GM23338 (cell line): ENCODE measurements at regions not wholly inside any gene's neighbourhood (a gene's known extent, or its start where the extent isn't known, plus 50 kb on each side); places are given as distances from the start of the nearest gene placed in this dataset.
A peak's percentile ranks its signal among the peaks of the same experiment; 100 is the strongest.

ENCODE experiments used
- ATAC-seq: fragments of 200-7000 bp; cut with Tn5 transposase; 3 replicates; pipeline ENCODE4 v1.9.1; 2020
- DNase-seq: peaks from one replicate; pipeline ENCODE4 v3.0.0-alpha.2; 2015; ENCODE audit warnings: low spot score
- H2AFZ ChIP-seq: fragments of 200-600 bp; sonication (generic); 2 replicates; pipeline ENCODE4 v1.8.0; 2016; ENCODE audit warnings: antibody characterized with exemption, mild to moderate bottlenecking, moderate library complexity
- H3F3A ChIP-seq: fragments of 200-600 bp; sonication (generic); replicated peaks from 2 replicates; pipeline ENCODE4 v1.8.0; 2017; ENCODE audit warnings: antibody characterized with exemption, mixed run types, low read depth
- H3K27ac ChIP-seq: fragments of 200-600 bp; sonication (generic); 2 replicates; pipeline ENCODE4 v1.6.1; 2016; ENCODE audit warnings: low read depth
- H3K27me3 ChIP-seq: fragments of 200-600 bp; sonication (generic); 2 replicates; pipeline ENCODE4 v1.8.0; 2016; ENCODE audit warnings: mild to moderate bottlenecking, mixed run types, moderate library complexity; ENCODE audit not compliant: insufficient read depth
- H3K36me3 ChIP-seq: fragments of 200-600 bp; sonication (generic); 2 replicates; pipeline ENCODE4 v1.8.0; 2016; ENCODE audit warnings: mild to moderate bottlenecking; ENCODE audit not compliant: insufficient read depth
- H3K4me1 ChIP-seq: fragments of 200-600 bp; sonication (generic); 2 replicates; pipeline ENCODE4 v1.8.0; 2016; ENCODE audit warnings: mild to moderate bottlenecking, moderate library complexity; ENCODE audit not compliant: insufficient read depth
- H3K4me2 ChIP-seq: fragments of 200-600 bp; sonication (generic); 2 replicates; pipeline ENCODE4 v1.7.1; 2017; ENCODE audit warnings: mixed run types
- H3K4me3 ChIP-seq: fragments of 200-600 bp; sonication (generic); 2 replicates; pipeline ENCODE4 v1.6.1; 2016; ENCODE audit warnings: mixed run types
- H3K79me2 ChIP-seq: fragments of 200-600 bp; sonication (generic); replicated peaks from 2 replicates; pipeline ENCODE4 v1.8.0; 2017; ENCODE audit warnings: mild to moderate bottlenecking; ENCODE audit not compliant: insufficient read depth
- H3K9me2 ChIP-seq: fragments of 200-600 bp; sonication (generic); 2 replicates; pipeline ENCODE4 v1.8.0; 2017; ENCODE audit not compliant: insufficient read depth
- H4K20me1 ChIP-seq: fragments of 200-600 bp; sonication (generic); replicated peaks from 2 replicates; pipeline ENCODE4 v1.8.0; 2017; ENCODE audit warnings: mild to moderate bottlenecking; ENCODE audit not compliant: insufficient read depth
- H3K27ac Mint-ChIP-seq: 2 replicates; pipeline ENCODE4 v1.8.0; 2020; ENCODE audit warnings: inconsistent platforms, mild to moderate bottlenecking, moderate library complexity, mixed read lengths
- H3K27me3 Mint-ChIP-seq: 3 replicates; pipeline ENCODE4 v1.8.0; 2022; ENCODE audit warnings: low read depth, mild to moderate bottlenecking, moderate library complexity, mixed read lengths, inconsistent platforms; ENCODE audit not compliant: insufficient read depth, poor library complexity
- H3K36me3 Mint-ChIP-seq: 3 replicates; pipeline ENCODE4 v1.8.0; 2021; ENCODE audit warnings: low read depth, mild to moderate bottlenecking, inconsistent platforms, moderate library complexity, mixed read lengths
- H3K4me1 Mint-ChIP-seq: 3 replicates; pipeline ENCODE4 v1.8.0; 2020; ENCODE audit warnings: mild to moderate bottlenecking, inconsistent platforms, mixed read lengths
- H3K4me3 Mint-ChIP-seq: 3 replicates; pipeline ENCODE4 v1.8.0; 2021; ENCODE audit warnings: moderate library complexity, mild to moderate bottlenecking, inconsistent platforms, mixed read lengths
- H3K9me3 Mint-ChIP-seq: 3 replicates; pipeline ENCODE4 v1.8.0; 2020; ENCODE audit warnings: moderate library complexity, mild to moderate bottlenecking, inconsistent platforms, mixed read lengths
- CREB1 ChIP-seq: fragments of 250-450 bp; sonication (Bioruptor Pico); IDR thresholded peaks from 2 replicates; pipeline ENCODE4 v1.5.0; 2020; ENCODE audit warnings: low read depth, mild to moderate bottlenecking, moderate library complexity
- CTCF ChIP-seq, 2 experiments: fragments of 200-600 bp in 1 of 2; sonication (generic) in 1 of 2; conservative IDR thresholded peaks; 2 replicates each; pipeline versions ENCODE4 v1.5.1 to v1.6.1; 2016 to 2017; ENCODE audit warnings: antibody characterized with exemption in 2 of 2, low read depth in 2 of 2, mild to moderate bottlenecking in 2 of 2, moderate library complexity in 1 of 2
- ETS1 ChIP-seq: IDR thresholded peaks from 2 replicates; pipeline ENCODE4 v1.6.1; 2016; ENCODE audit warnings: antibody characterized with exemption
- EZH2 ChIP-seq: fragments of 200-600 bp; sonication (generic); IDR thresholded peaks from one replicate; pipeline ENCODE4 v1.8.0; 2017; ENCODE audit warnings: antibody characterized with exemption, mild to moderate bottlenecking, low read depth; ENCODE audit not compliant: unreplicated experiment
- EZH2phosphoT487 ChIP-seq: fragments of 200-600 bp; sonication (generic); IDR thresholded peaks from one replicate; pipeline ENCODE4 v1.8.1; 2018; ENCODE audit warnings: antibody characterized with exemption; ENCODE audit not compliant: unreplicated experiment
- JUNB ChIP-seq: IDR thresholded peaks from one replicate; pipeline ENCODE4 v1.6.1; 2016; ENCODE audit warnings: antibody characterized with exemption; ENCODE audit not compliant: unreplicated experiment
- NANOG ChIP-seq: IDR thresholded peaks from 2 replicates; pipeline ENCODE4 v1.6.1; 2016; ENCODE audit warnings: antibody characterized with exemption, borderline replicate concordance
- POLR2AphosphoS5 ChIP-seq: IDR thresholded peaks from 2 replicates; pipeline ENCODE4 v1.6.1; 2016; ENCODE audit warnings: antibody characterized with exemption, low read depth
- ZNF462 ChIP-seq: fragments of 250-450 bp; sonication (Bioruptor Pico); IDR thresholded peaks from 2 replicates; pipeline ENCODE4 v1.5.0; 2020; ENCODE audit warnings: mild to moderate bottlenecking, moderate library complexity

GRCh38 chr11:42770444-42771065 is 541.2 kb upstream of the API5 start:
- H2AFZ ChIP-seq, result no peak overlapping the region
- H3K27ac Mint-ChIP-seq, result no peak overlapping the region
- no peaks in the 10 kb centered on the region for H3K36me3 ChIP-seq
- H3K27me3 ChIP-seq, result no peaks in the 10 kb centered on the region
- H3K4me1 ChIP-seq, result no peaks in the 10 kb centered on the region
- H3K27me3 Mint-ChIP-seq, result no peaks in the 10 kb centered on the region
- peak; percentile 48 for DNase-seq
- no peaks in the 10 kb centered on the region for H3K79me2 ChIP-seq
- ATAC-seq, result no peak; the same call in 2 of the 3 replicates
- H3K4me1 Mint-ChIP-seq, result no peaks in the 10 kb centered on the region
- no peak overlapping the region for H3K4me3 ChIP-seq
- no peaks in the 10 kb centered on the region for H3K9me2 ChIP-seq
- peaks cover 91% of the 10 kb centered on the region for H3K9me3 Mint-ChIP-seq
- no peaks in the 10 kb centered on the region for H4K20me1 ChIP-seq
- H3K4me3 Mint-ChIP-seq, result no peak overlapping the region
- H3K4me2 ChIP-seq, result no peak overlapping the region
- peaks cover 13% of the 10 kb centered on the region for H3K36me3 Mint-ChIP-seq
- no peaks in the 10 kb centered on the region for H3F3A ChIP-seq
- TF ChIP-seq CTCF (conservative IDR thresholded peaks at IDR 0.05; ENCODE audit: low read depth in 2 of 2) (peak; percentile 65 to 76), ETS1 (no peak), EZH2 (no peak)
- no peak overlapping the region for H3K27ac ChIP-seq

GRCh38 chr11:42772886-42773285 is 538.9 kb upstream of the API5 start:
- Mint-ChIP-seq H3K27ac (no peak overlapping the region), H3K4me1 (no peaks in the 10 kb centered on the region), H3K27me3 (no peaks in the 10 kb centered on the region), H3K36me3 (peaks cover 10% of the 10 kb centered on the region), H3K4me3 (no peak overlapping the region), H3K9me3 (peaks cover 92% of the 10 kb centered on the region)
- Histone ChIP-seq H3K9me2 (no peaks in the 10 kb centered on the region), H3K4me2 (no peak overlapping the region), H3K79me2 (no peaks in the 10 kb centered on the region), H2AFZ (no peak overlapping the region), H3K27me3 (no peaks in the 10 kb centered on the region), H3K4me3 (no peak overlapping the region), H3K4me1 (no peaks in the 10 kb centered on the region), H3K36me3 (no peaks in the 10 kb centered on the region), H4K20me1 (no peaks in the 10 kb centered on the region), H3K27ac (no peak overlapping the region), H3F3A (no peaks in the 10 kb centered on the region)
- no peak for DNase-seq
- ATAC-seq, result no peak
- no peak for TF ChIP-seq ETS1
- TF ChIP-seq CTCF (conservative IDR thresholded peaks at IDR 0.05; ENCODE audit: low read depth in 2 of 2), result no peak
- no peak for TF ChIP-seq EZH2phosphoT487
- TF ChIP-seq POLR2AphosphoS5, result no peak
- no peak for TF ChIP-seq ZNF462
- TF ChIP-seq JUNB, result no peak
- TF ChIP-seq CREB1 (CRISPR knock-in tag), result no peak
- TF ChIP-seq NANOG, result no peak
